Urothelium cell line (cell line): ENCODE measurements at regions not wholly inside any gene's neighbourhood (a gene's known extent, or its start where the extent isn't known, plus 50 kb on each side); places are given as distances from the start of the nearest gene placed in this dataset.
"Not testable (repeated sequence)": the region's sequence is repeated elsewhere in the genome, so short reads cannot be mapped to it uniquely, and the experiment has no call there.

ENCODE experiments used
- DNase-seq: peaks from one replicate; pipeline ENCODE4 v3.0.0; 2011; ENCODE audit warnings: low spot score, mixed read lengths
- FAIRE-seq: peaks from 2 replicates; lab custom pipeline; 2011; peaks lifted over from hg19 to GRCh38; lab: Jason Lieb, UNC

- FAIRE-seq (no peak), DNase-seq (no peak)
Observed at GRCh38 chr9:19896161-19896560, 107.3 kb upstream of the SLC24A2 start.

DNA sequence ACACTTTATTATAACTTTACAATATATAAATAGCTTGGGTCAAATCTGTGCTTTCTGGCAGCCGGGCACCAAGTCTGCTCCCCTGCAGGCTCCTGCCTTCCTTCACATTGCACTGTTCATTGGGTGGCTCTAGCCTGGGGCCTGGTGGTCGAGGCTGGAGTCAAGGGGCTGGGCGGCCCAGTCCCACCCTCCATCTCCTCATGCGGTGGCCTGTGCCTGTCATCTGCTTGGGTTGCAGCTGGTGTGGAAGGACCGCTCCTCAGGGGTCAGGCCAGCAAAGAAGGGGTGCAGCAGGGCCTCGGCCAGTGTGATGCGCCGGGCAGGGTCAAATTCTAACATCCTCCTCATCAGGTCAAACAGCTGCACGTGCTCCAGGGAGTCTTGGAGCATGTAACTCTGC lies 106.7 kb upstream of the SLC24A2 start:
- not testable (repeated sequence) for FAIRE-seq

DNA sequence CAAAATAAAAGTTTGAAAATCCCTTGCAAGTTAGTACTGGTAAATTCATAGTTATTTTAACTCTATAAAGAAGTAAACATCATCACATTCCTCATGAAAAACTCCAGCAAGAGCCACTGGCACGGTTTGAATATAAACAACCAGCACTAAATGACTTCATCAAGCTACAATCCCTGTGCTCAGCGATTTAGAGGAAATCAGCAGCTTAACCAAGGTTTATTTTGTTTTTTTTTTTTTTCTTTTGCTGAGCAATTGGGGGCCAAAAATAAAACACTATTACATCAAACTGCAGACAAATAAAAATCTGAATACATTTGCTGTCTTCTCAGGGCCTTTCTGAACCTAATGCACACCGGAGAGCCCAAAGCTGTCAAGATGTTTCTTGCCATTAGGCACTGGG lies 106.2 kb upstream of the SLC24A2 start:
- no peak for FAIRE-seq
- no peak for DNase-seq

More for the DNA sequence above, 106.7 kb upstream of the SLC24A2 start:
- DNase-seq: not testable (repeated sequence)

- FAIRE-seq: no peak
- no peak for DNase-seq
Observed at GRCh38 chr9:19885608-19886007, 96.8 kb upstream of the SLC24A2 start.

DNA sequence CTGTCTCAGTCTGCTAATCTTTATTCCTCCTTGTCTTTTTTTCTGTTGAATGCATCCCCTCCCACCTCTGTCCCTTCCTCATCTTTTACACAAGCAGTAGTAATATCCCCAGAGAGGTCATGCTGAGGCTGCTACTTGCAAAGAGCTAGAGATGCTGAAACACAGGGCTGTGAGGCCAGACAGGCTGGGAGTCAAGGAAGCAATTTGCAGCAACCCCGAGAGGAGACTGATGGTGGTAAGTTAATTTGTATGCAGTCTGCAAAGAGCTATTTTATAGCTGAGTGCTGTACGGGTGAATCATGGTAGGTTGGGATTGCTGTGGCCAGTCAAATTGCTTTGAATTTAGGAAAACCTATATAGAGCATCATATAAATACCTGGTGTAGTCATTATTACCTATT lies 90.2 kb upstream of the SLC24A2 start:
- DNase-seq (no peak), FAIRE-seq (no peak)

GRCh38 chr9:19876569-19877316 lies 87.9 kb upstream of the SLC24A2 start:
- no peak for DNase-seq
- FAIRE-seq: no peak

GRCh38 chr9:19875291-19875920 lies 86.6 kb upstream of the SLC24A2 start:
- FAIRE-seq (no peak), DNase-seq (peak; percentile 14)

DNA sequence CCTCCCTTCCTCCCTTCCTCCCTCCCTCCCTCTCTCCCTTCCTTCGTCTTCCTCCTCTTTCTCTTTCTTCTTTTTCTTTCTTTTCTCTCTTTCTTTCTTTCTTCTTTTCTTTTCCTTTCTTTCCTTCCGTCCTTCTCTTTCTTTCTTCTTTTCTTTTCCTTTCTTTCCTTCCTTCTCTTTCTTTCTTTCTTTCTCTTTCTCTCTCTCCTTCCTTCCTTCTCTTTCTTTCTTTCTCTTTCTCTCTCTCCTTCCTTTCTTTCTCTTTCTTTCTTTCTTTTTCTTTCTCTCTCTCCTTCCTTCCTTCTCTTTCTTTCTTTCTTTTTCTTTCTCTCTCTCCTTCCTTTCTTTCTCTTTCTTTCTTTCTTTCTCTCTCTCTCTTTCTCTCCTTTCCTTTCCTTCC lies 84.4 kb upstream of the SLC24A2 start:
- not testable (repeated sequence) for DNase-seq, FAIRE-seq

GRCh38 chr9:19870988-19871387 lies 82.2 kb upstream of the SLC24A2 start:
- DNase-seq (no peak), FAIRE-seq (no peak)

- no peak for FAIRE-seq
- no peak for DNase-seq
Observed at GRCh38 chr9:19840953-19841352, 52.1 kb upstream of the SLC24A2 start.
